ENCODE measurements at regions not wholly inside any gene's neighbourhood (a gene's known extent, or its start where the extent isn't known, plus 50 kb on each side); places are given as distances from the start of the nearest gene placed in this dataset.

DNA sequence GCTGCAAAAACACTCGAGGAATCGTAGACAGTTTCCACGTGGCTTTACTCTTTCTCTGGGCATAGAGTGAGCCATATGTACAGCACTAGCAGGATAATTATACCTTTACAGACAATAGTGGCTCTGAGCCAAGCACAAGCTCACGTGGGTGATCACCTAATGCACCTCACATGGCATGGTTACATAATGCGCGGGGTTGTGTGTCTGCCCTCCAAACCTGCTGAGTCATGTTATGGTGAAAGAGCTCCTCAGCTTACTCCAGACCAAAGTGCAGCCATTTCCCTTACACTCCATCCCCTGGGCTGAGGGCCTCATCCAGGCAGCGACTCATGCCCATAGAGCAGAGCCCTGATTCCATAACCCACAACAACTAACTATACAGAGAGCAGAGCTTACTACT lies 1458.4 kb upstream of the CADM2 start:
- WGBS, 4 donors = 82 to 84% (median 83%) methylated on average over 7 of the region's 7 CpGs
- TF ChIP-seq, protein P1, sequence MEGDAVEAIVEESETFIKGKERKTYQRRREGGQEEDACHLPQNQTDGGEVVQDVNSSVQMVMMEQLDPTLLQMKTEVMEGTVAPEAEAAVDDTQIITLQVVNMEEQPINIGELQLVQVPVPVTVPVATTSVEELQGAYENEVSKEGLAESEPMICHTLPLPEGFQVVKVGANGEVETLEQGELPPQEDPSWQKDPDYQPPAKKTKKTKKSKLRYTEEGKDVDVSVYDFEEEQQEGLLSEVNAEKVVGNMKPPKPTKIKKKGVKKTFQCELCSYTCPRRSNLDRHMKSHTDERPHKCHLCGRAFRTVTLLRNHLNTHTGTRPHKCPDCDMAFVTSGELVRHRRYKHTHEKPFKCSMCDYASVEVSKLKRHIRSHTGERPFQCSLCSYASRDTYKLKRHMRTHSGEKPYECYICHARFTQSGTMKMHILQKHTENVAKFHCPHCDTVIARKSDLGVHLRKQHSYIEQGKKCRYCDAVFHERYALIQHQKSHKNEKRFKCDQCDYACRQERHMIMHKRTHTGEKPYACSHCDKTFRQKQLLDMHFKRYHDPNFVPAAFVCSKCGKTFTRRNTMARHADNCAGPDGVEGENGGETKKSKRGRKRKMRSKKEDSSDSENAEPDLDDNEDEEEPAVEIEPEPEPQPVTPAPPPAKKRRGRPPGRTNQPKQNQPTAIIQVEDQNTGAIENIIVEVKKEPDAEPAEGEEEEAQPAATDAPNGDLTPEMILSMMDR (IDR thresholded peaks at IDR 0.05) = no peak
- TF ChIP-seq POLR2A (IDR thresholded peaks at IDR 0.05) = no peak
- H3K27ac ChIP-seq = no peak overlapping the region
- no peaks in the 10 kb centered on the region for H3K36me3 ChIP-seq
- no peak overlapping the region for H3K4me3 ChIP-seq
- intact Hi-C loops (cut with DNase I) = no loop called here
- H3K4me1 ChIP-seq = no peaks in the 10 kb centered on the region
- no peaks in the 10 kb centered on the region for H3K27me3 ChIP-seq
- no peaks in the 10 kb centered on the region for H3K9me3 ChIP-seq
- ATAC-seq (no peak), DNase-seq (no peak)

DNA sequence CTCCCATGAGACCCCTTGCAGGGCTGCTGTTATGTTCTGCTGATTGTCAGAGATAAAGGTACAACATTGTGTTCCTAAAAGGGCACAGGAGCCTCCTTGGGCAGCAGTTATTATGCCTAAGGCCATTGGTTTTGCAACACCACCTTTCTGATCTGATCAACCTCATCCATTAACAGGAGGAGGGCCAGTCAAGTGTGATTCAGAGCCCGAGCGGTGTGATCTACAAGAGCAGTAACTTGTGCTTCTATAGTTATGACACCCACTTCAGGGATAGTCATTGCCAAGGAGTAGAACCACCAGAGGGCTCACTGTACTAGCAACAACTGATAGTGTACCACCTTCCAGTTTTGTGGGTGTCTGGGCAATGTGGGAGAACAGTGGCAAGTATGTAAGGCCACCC lies 1457.9 kb upstream of the CADM2 start:
- DNase-seq (no peak), ATAC-seq (no peak)
- H3K27ac ChIP-seq = no peak overlapping the region
- WGBS, 4 donors = 40 to 85% (median 60%) methylated on average over 2 of the region's 2 CpGs
- H3K27me3 ChIP-seq = no peaks in the 10 kb centered on the region
- intact Hi-C loops (cut with DNase I) = no loop called here
- TF ChIP-seq POLR2A (IDR thresholded peaks at IDR 0.05) = no peak
- TF ChIP-seq, protein P1 (IDR thresholded peaks at IDR 0.05) = no peak
- H3K36me3 ChIP-seq = no peaks in the 10 kb centered on the region
- H3K9me3 ChIP-seq = peaks cover 0 to 4% (median 0%) of the 10 kb centered on the region in 12 donors
- H3K4me3 ChIP-seq = no peak overlapping the region
- no peaks in the 10 kb centered on the region for H3K4me1 ChIP-seq

DNA sequence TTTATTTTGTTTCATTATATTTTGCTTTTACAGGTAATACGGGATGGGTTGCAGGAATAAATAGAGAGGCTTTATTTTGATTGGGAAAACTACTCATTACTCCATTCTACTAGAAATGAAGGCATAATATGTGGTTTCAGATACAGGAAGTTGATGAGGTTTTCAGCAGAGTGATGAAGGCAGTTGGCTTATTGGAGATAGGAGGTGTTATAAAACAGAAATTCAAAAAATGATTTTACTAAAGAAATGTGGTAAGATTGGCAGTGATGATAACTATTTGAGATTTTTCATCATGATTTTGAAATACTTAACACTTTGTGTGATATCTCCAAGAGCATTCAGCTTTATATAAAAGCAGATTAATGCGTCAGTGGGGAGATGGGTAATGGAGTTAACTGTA lies 1445.7 kb upstream of the CADM2 start:
- no peaks in the 10 kb centered on the region for H3K36me3 ChIP-seq
- intact Hi-C loops (cut with DNase I) = no loop called here
- DNase-seq (no peak), ATAC-seq (no peak)
- H3K9me3 ChIP-seq = no peaks in the 10 kb centered on the region
- TF ChIP-seq, protein P1 (IDR thresholded peaks at IDR 0.05) = no peak
- TF ChIP-seq POLR2A (IDR thresholded peaks at IDR 0.05) = no peak
- no peaks in the 10 kb centered on the region for H3K4me1 ChIP-seq
- 37 to 75% (median 59%) methylated on average over 2 of the region's 2 CpGs for WGBS, 4 donors
- H3K4me3 ChIP-seq = no peak overlapping the region
- no peak overlapping the region for H3K27ac ChIP-seq
- H3K27me3 ChIP-seq = no peaks in the 10 kb centered on the region

DNA sequence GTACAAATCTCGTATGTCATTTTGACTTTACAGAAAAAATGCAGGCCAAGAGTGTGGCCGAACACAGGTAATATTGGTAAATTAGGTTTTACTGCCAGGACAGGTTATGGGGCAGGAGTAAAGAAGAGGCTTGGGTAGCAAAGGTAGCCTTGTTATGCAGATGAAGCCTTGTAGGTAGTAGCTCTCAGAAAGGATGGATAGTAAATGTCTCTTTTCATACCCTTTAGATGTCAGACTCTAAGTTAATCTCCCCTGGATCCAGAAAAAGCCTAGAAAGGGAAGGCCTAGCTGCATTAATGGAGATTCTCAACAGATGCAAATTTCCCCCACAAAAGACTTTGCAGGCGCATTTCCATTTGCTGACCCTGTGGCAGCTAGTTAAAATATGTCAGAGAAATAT lies 1445.1 kb upstream of the CADM2 start:
- Histone ChIP-seq H3K27me3 (no peaks in the 10 kb centered on the region), H3K36me3 (no peaks in the 10 kb centered on the region), H3K9me3 (no peaks in the 10 kb centered on the region), H3K4me1 (no peaks in the 10 kb centered on the region), H3K27ac (no peak overlapping the region), H3K4me3 (no peak overlapping the region)
- no peak for DNase-seq
- ATAC-seq = no peak
- TF ChIP-seq POLR2A (IDR thresholded peaks at IDR 0.05) = no peak
- TF ChIP-seq, protein P1 (IDR thresholded peaks at IDR 0.05) = no peak
- intact Hi-C loops (cut with DNase I) = no loop called here
- WGBS, 4 donors = 52 to 60% (median 57%) methylated on average over 3 of the region's 3 CpGs
